HG03045 (cell line): ENCODE measurements at regions not wholly inside any gene's neighbourhood (a gene's known extent, or its start where the extent isn't known, plus 50 kb on each side); places are given as distances from the start of the nearest gene placed in this dataset.

Source experiments
- ATAC-seq: cut with Tn5 transposase; IDR thresholded peaks from one replicate; pipeline ENCODE4 v1.9.1; 2021; ENCODE audit warnings: mild to moderate bottlenecking, moderate library complexity; ENCODE audit not compliant: unreplicated experiment

DNA sequence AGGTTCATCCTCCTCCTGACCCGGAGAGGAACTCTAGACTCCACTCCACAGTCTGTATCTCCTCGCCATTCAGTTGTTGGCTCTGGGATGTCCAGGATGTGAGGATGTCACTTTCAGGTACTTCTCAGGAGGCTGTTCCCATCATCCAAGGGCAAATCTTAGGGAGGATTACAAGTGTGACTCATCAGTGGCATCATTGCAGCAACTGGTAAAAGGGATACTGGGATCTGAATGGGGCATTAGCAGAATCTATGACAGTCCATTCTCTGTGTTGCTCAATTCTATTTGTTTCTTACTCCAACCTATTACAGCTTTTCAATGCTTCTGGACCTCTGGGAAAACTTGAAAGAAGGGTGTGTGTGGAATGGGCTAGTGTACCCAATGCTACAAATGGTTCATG is 81.5 kb upstream of the FN1 start:
- ATAC-seq, result no peak

DNA sequence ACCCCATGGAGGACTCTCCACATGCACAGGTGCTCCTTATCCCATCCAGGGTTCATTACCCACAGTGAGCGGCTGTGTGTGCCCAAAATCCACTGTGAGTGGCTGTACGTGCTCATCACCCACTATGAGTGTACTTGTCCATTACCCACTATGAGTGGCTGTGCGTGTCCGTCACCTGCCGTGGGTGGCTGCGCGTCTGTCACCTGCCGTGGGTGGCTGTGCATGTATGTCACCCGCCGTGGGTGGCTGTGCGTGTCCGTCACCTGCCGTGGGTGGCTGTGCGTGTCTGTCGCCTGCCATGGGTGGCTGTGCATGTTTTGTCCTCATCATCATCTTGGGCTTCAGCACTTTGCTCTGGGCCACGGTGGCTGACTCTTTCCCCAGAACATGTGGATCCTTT is 78.6 kb upstream of the FN1 start:
- ATAC-seq, result no peak

DNA sequence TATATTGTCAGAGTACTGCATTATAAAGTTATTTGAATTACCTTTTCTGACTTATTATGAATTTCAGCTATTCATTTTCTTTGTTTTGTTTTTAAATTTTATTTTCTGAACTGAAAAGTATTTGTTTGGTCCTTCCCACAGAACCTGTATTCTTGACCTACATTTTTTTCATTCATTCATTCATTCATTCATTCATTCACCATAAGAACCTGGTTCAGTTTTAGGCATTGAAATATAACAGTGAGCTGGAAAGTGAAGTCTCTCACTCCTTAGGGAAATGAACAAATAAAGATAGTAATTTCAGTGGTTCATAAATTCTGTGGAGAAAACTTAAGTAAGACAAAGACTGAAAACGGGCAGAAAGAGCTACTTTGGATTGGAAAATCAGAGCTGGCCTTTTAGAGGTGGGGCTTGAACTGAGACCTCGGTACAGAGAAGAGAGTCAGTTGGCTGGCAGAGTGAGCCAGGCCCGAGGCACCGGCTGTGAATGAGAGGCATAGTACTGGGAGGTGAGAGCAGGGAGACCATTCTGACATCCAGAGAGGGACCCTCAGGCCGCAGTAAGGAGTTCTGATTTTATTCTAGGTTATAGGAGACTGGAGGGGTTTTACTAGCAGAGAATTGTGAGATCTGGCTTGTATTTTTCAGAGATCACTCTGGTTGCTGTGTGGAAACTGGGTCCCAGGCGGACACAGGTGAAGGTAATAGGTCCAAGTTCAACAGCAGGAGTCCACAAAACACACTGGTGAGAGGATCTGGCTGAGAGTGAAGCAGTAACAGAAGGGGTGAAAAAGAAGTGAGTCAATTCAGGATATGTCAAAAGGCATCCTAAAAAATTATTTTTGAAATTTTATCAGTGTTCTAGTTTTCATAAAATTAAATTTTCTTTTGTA is 75.8 kb upstream of the FN1 start:
- no peak for ATAC-seq

DNA sequence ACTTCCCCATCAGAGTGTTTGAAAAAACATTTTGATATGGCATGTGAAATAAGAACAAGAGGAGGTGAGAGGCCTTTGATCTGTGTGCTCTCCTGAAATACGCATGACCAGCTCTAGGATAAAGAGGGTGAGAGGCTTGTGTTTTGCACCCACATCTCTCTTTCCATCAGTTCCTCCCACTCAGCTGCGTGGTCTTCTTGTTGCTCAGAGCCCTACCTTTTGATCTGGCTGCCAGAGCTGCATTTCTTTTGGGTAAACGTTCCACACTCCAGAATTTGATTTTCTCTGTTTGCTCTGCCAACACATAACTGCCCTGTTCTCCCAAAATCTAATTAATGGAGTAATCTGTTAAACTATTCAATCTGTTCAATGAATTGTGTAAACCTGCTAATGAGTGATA is 72.0 kb upstream of the FN1 start:
- ATAC-seq, result no peak

DNA sequence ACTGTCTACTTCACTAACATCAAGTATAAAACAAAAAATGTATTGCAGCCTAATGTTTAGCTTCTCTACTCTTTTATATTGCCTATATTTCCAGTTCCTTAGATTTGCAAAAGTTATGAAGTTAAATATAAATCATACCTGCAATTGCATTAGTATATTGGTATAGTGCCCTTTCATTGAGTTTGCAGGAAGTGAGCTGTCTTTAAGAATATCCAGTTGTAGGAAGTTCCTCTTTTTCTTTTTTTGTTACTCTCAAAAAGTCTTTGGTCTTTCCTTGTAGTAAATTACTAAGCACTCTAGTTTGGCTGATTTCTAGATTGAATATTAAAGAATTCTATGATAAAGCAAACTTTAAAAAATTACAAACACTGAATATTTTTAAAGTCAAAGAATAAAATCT is 71.3 kb upstream of the FN1 start:
- ATAC-seq, result no peak

DNA sequence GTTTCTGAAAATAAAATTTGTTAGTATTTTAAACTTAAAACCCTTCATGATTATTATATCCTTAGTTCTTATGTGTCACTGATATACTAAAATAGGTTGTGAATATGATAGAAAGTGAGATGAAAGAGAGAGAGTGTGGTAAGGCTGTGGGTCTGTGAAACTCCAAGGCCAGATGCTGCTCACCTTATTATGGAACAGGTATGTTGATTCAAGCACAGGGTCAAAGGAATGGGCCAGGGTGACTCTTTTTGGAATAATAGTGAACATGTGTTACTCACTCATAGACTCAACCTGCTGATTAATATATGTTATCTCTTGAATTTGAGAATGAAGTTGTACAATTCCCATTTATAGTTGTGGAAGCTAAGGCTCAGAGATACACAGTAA is 70.7 kb upstream of the FN1 start:
- no peak for ATAC-seq

DNA sequence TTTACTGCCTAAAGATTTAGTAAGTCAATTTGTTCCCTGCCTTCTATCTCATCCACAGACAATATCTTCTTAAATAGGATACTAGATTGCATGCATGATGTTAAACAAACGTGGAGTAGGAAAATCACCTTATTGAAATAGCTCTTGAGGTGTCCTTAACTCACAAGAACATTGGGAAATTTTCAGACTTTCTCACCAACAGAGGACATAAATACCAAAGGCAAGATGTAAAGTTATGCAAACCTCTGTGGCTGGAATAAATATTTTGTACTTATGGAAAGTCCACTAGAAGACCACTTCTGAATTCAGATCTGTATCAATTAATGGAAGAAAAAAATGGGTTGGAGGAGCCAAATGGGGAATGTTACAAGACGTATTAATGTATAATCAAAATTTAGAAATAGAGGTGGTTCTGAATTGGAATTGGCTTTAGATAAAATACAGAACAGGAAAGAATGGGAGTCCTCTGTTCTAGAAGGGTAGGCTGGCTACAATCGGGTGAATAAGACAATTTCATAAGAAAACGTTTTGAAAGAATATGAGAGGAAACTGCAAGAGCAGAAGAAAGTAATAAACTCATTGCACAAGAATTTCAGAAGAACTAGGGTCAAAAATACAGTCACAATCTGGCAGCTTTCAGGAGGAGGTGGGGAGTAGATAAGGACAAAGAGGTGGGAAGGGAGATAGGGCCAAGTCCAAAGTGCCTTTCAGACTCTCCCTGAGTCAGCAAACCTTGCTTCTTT is 69.3 kb upstream of the FN1 start:
- no peak for ATAC-seq

DNA sequence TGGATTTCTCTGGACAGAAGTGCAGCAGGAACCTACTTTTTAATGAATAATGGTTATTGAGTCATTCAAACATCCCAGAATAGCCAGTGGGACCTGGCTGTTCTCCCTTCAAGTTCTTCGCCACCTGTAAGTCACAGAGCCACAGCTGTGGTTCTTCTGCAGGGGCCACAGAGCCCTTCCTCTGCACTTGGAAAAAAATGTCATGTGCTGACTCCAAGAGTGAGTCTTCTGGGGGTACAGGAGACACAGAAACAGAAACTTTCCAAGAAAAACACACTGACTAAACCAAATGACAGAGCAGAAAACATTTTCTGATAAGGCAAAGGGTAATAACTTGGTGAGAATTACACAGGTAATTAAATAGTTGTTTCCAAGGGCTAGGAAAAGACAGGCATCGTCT is 68.7 kb upstream of the FN1 start:
- no peak for ATAC-seq

DNA sequence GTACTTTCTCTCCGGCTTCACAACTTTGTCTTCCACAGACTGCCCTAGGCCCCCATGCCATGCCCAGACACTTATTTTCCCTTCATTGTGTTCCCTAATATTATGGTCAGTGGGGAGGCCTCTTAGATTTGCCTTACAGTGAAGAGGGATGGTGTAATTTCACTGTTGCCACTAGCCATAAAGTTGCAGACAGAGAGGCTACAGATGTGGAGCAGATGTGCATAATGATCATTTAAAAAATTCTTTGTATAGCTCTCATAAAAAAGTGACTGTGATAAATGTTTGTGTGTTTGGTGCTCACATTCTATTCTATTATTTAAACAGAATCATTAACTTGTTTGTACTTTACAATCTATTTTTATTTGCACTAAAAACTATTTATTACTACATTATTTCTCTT is 67.5 kb upstream of the FN1 start:
- no peak for ATAC-seq

DNA sequence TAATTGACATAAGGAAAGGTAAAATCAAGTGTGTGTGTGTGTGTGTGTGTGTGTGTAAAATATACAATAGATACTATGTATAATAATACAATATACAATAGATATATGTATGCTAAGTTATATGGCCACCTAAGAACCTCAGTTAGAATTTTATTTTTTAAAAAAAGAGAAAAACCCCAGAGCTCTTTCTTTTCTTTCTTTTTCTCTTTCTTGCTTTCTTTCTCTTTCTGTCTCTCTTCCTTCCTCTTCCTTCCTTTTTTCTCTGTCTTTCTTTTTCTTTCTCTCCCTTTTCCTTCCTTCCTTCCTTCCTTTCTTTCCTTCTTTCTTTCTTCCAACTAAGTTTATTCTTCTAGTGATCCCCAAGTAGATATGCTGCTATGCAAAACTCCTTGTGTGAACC is 64.6 kb upstream of the FN1 start:
- no peak for ATAC-seq

DNA sequence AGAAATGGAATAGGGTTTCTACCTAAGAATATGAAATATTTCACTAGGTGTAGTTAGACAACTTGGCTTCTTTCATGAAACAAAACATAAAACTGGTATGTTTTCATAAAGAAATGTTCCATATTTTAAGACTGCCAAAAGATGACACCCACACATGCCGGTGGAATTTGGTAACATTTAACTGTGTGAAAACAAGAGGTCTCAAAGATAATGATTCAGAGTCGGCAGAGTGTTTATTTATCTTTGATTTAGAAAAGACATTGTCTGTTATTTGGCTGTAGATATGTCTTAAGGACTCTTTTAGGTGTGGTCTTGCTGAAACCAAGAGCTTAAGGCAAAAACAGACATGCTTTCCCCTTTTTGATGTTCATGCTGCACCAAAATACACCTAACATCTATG is 63.5 kb upstream of the FN1 start:
- no peak for ATAC-seq

DNA sequence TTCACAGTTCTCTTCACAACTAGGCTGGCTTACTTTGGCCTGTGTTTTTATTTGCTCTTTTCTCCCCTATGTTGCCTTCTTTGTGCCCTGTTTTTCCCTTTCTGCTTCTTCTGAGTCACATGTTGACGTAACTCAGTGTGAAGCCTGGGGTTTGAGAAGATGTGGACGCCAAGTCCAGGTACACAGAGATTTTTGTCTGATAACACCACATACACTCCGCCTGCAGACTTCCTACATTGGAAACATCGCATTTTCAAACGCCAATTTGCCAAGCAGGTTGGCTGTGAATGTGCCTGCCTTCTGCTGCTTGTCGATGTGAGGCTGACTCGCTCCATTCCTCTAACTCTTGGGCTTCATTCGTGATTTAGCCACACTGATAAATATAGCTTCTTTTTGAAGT is 62.6 kb upstream of the FN1 start:
- no peak for ATAC-seq

DNA sequence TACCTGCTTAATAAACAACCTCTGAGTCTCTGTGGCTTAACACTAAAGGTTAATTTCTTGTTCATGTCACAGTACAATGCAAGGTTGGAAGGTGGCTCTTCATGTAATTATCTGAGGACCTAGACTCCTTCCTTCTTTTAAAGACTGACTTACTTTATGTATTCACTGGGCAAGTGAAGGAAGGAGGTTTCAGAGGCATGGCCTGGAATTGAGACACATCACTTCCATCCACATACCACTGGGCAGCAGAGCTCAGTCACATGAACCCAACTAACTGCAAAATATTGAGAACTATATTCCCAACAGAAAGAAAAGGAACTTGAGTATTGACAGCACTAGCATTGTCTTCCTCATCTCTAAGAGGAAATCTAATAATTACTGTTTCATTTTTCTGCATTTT is 57.5 kb upstream of the FN1 start:
- ATAC-seq, result no peak

DNA sequence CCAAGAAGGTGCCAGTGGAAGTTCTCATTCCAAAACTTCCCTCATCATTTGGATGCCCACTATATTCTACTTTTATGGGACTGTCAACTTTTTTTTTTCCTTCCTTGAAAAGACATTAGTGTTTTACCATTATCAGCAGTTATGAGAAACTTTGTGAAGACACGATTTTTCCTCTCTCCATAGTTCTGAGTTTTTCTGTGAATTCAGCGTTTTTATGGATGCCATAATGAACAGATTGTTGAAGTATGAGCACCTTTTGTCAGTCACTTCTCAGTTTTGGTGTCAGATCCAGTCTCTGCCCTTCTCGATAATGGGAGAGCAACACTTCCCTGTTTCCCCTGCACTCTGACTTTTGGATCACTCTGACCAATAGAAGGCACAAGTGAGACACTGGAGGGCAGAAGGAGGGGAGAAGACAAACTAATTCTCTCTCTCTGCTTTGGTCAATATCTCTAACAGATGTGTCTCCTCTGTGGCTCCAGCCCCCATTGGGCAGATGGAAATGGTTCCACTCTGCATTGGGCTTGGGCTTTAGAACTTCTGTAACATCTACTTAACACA is 53.5 kb upstream of the FN1 start:
- ATAC-seq, result no peak

DNA sequence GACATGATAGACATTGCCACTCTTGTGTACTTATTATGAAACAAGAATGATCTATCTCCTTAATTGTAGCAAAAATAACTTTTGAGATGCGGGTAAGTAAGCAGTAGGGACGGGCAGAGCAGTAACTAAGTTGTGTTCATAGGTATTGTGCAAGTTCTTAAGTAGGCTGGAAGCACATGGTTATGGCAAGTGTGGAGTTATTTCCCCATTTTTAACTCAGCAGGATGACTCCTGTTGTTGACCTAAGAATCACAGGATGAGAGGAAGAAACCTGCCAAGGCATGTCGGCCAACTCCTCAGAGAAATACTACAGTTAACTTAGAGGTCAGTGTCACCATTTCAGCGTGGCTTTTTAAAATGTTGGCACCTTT is 51.1 kb upstream of the FN1 start:
- ATAC-seq, result no peak

DNA sequence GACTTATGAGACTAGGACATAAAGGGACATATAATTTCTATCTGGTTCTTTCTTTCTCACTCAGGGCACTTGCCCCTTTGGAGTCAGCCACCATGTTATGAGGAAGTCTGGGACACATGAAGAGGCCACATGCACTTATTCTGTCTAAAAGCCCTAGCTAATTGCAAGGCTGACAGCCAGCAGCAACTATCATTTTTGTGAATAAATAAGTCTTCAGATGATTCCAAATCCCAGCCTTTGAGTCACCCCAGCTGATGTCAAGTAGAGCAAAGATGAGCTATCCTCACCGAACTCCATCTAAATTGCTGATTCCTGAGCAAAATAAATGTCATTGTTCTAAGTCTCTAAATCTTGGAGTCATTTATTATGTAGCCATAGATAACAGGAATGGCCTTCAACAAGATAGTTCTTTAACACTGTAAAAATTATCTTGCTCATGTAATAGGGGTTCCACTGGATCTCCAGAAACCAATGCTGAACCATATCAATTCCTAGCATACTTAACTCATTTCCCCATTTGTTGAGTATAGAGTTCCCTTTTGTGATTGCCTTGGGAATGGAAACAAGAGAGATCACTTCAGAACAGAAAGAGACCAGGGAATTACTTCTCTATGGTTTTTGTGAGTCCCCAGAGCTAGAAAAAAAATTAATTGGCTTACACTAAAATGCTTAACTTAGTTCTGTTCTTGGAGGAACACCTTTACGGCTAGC is 50.6 kb upstream of the FN1 start:
- no peak for ATAC-seq
